Fibroblast of pulmonary artery (primary cell): ENCODE measurements at regions not wholly inside any gene's neighbourhood (a gene's known extent, or its start where the extent isn't known, plus 50 kb on each side); places are given as distances from the start of the nearest gene placed in this dataset.

ENCODE experiments used
- DNase-seq: peaks from one replicate; pipeline ENCODE4 v3.0.0-alpha.2; 2010; ENCODE audit warnings: low read depth
- H3K4me3 ChIP-seq: replicated peaks from 2 replicates; pipeline ENCODE4 v1.5.1; 2011; ENCODE audit warnings: low read depth, mild to moderate bottlenecking, control low read depth, low read length, moderate library complexity
- CTCF ChIP-seq: IDR thresholded peaks from 2 replicates; pipeline ENCODE4 v1.5.1; 2011; ENCODE audit warnings: mild to moderate bottlenecking, control low read depth, low read length, inconsistent platforms; ENCODE audit errors: missing control alignments

GRCh38 chr1:218494449-218494852, 149.3 kb downstream of the TGFB2 start:
- DNase-seq = no peak
- no peak overlapping the region for H3K4me3 ChIP-seq
- no peak for TF ChIP-seq CTCF

- no peak for DNase-seq
- no peak for TF ChIP-seq CTCF
- H3K4me3 ChIP-seq = no peak overlapping the region
Measured at GRCh38 chr1:218495931-218496330, 150.8 kb downstream of the TGFB2 start.

DNA sequence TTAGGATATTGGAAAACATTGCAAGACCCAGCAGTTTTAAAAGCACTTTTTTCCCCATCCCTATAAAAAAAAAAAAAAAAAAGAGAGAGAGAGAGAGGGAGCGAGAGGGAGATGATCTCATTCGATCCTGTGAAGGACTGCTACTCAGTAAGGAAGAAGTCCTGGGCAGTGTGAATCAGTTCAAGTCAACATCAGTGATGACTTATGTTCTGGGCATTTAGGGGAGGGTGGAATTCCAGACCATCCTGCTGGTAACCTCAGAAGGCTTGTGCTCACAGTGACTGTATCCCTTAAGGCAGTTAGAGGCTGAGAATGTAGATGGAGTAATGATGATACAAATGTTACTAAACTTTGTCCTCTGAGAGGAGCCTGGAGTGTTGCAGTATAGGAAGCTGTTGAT, 151.4 kb downstream of the TGFB2 start:
- no peak overlapping the region for H3K4me3 ChIP-seq
- peak; percentile 98 for DNase-seq
- no peak for TF ChIP-seq CTCF

- peak overlapping the region; percentile 46 for H3K4me3 ChIP-seq
- TF ChIP-seq CTCF = no peak
- peak; percentile 44 for DNase-seq
Measured at GRCh38 chr1:218498056-218498938, 153.2 kb downstream of the TGFB2 start.

DNA sequence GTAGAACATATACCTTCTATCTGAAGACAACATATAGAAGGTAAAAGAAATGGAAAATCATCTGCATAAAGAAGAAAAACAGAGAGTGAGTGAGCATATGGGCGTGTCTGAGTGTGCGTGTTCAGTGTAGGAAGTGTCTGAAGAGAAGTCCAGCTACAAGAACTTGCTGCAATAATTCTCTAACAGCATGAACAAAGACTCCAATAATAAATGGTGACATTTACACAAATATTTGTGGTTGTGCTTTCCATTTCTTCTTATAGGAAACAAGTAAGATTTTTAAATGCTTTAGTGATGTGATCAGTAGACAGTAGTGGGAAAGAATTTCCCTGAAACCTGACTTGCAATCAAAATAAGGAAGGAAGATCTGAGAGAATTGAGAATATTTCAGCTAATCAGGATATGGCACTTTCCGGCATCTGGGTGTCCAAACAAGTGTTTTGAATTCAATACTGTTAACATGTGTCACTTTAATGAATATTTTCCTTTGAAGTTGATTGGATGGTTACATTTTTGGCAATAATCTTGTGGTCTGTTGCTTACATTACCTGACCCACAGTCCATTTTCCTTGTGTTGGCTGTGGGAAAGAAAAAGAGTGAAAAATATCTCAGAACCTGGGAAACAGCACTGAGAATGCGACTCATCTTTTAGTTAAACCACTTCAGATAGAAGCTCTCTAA, 154.0 kb downstream of the TGFB2 start:
- peak; percentile 75 for DNase-seq
- peak overlapping the region; percentile 46 for H3K4me3 ChIP-seq
- TF ChIP-seq CTCF = no peak

- no peak for TF ChIP-seq CTCF
- no peak for DNase-seq
- no peak overlapping the region for H3K4me3 ChIP-seq
Measured at GRCh38 chr1:218499911-218500310, 154.8 kb downstream of the TGFB2 start.

DNA sequence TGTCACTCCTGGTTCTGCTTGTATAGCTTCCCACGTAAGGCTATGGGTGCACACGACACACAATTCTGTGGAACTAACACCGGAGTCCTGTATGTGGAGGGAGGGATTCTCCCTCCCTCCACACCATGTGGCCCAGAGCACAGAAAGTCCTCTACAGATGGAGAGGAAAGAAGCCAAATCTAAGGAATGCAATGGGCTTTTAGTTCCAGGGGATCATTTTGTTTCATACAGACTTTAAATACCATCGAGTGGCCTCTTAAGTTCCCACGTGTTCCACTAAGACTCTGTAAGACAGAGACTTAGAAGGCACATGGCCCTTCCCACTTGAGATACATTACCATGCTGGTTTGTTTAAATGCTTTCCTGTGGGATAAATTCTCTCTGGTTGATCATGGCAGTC, 156.0 kb downstream of the TGFB2 start:
- no peak for TF ChIP-seq CTCF
- H3K4me3 ChIP-seq = no peak overlapping the region
- DNase-seq = no peak
